NT2/D1 (cell line): ENCODE measurements at regions not wholly inside any gene's neighbourhood (a gene's known extent, or its start where the extent isn't known, plus 50 kb on each side); places are given as distances from the start of the nearest gene placed in this dataset.

Experiments
- DNase-seq: peaks from one replicate; pipeline ENCODE4 v3.0.0-alpha.2; 2011; ENCODE audit warnings: low read depth, low spot score
- H3K27me3 ChIP-seq: 2 replicates; pipeline ENCODE4 v1.6.0; 2011; ENCODE audit warnings: mild to moderate bottlenecking; ENCODE audit not compliant: insufficient read length, insufficient read depth
- H3K36me3 ChIP-seq: 2 replicates; pipeline ENCODE4 v1.6.1; 2011; ENCODE audit warnings: mild to moderate bottlenecking, low read length, mixed read lengths; ENCODE audit not compliant: insufficient read depth, insufficient read length
- H3K4me1 ChIP-seq: 2 replicates; pipeline ENCODE4 v1.5.1; 2011; ENCODE audit not compliant: insufficient read depth, insufficient read length
- H3K4me3 ChIP-seq: 2 replicates; pipeline ENCODE4 v1.5.1; 2011; ENCODE audit warnings: low read depth; ENCODE audit not compliant: insufficient read length
- H3K9ac ChIP-seq: 2 replicates; pipeline ENCODE4 v1.6.0; 2011; ENCODE audit warnings: low read depth; ENCODE audit not compliant: insufficient read length
- H3K9me3 ChIP-seq: 2 replicates; pipeline ENCODE4 v1.5.1; 2011; ENCODE audit warnings: mild to moderate bottlenecking, low read length; ENCODE audit not compliant: insufficient read depth
- SUZ12 ChIP-seq: IDR thresholded peaks from 2 replicates; pipeline ENCODE4 v1.6.1; 2011; ENCODE audit not compliant: insufficient read length, insufficient read depth; ENCODE audit errors: extremely low read depth
- YY1 ChIP-seq: IDR thresholded peaks from 2 replicates; pipeline ENCODE4 v1.6.1; 2011; ENCODE audit not compliant: insufficient read length, insufficient read depth
- ZNF274 ChIP-seq: IDR thresholded peaks from 2 replicates; pipeline ENCODE4 v1.6.1; 2011; ENCODE audit warnings: mild to moderate bottlenecking, low read depth, low read length

DNA sequence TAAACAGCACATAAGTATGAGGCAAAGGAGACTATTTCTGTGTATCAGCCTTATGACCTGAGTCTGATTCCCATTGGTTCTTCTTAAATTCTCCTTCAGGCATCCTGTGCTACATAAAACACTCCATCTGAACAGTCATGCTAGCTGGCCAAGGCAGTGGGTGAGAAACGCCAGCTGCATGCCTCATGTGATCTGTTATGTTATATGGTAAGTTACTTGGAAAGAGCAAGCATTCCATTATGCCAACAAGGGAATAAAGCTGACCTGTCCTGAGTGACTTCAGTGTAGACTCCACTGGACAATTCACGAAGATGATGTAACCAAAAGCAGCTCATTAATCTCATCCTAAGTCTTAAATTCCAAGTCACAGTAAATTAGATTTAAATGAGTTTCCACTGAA is 216.5 kb upstream of the FN1 start:
- no peaks in the 10 kb centered on the region for H3K36me3 ChIP-seq
- no peak overlapping the region for H3K4me3 ChIP-seq
- H3K9ac ChIP-seq, result no peak overlapping the region
- H3K27me3 ChIP-seq, result no peaks in the 10 kb centered on the region
- no peak for DNase-seq
- no peaks in the 10 kb centered on the region for H3K9me3 ChIP-seq
- H3K4me1 ChIP-seq, result peaks cover 4% of the 10 kb centered on the region
- TF ChIP-seq ZNF274 (no peak), YY1 (no peak), SUZ12 (no peak)

DNA sequence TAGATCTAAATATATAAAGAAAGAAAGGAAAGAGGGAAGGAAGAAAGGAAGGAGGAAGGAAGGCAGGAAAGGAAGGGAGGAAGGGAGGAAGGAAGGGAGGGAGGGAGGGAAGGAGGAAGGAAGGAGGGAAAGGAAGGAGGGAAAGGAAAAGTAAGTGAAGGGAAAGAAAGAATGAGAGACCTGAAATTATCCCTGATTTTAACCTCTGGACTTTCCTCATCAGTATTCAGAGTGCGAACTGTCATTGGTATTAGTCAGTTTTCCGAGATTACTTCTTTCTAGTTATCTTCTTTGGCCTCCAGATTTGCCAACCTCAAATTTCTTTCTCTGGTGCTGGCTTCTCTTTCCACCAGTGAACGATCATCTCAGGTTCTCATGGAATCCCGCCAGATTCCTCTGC is 215.5 kb upstream of the FN1 start:
- TF ChIP-seq ZNF274 (no peak), SUZ12 (no peak), YY1 (no peak)
- Histone ChIP-seq H3K36me3 (no peaks in the 10 kb centered on the region), H3K9ac (no peak overlapping the region), H3K27me3 (no peaks in the 10 kb centered on the region), H3K9me3 (no peaks in the 10 kb centered on the region), H3K4me1 (peaks cover 4% of the 10 kb centered on the region), H3K4me3 (no peak overlapping the region)
- no peak for DNase-seq

DNA sequence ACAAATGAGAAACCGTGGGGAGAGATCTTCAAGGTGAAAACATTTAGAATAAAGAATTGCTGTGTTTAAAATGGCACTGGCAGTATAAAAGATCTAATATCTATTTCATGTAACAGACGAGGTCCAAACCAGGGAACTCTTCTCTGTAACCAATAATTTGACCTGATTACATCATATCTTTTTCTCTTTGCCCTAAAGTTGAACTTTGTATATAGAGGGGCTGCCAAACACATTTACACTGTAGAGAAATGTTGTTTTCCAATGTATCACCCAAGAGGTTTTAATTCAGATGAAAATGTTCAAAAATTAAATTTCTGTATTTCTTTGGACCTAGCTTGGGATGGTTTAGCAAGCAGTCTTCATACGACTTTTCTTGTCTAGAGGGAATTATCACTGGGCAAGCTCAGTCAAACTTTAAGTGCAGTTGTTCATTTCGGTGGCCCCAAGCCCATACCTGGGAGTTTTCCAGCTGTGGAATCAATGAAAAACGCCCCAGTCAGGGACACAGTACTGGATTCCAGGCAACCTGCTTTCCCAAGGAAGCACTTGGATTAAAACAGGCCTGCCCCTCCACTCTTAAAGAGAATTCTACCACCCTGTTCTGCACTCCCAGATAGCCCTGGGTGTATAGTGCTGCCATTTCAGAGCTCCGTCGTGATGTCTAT is 208.5 kb upstream of the FN1 start:
- Histone ChIP-seq H3K4me3 (no peak overlapping the region), H3K9me3 (no peaks in the 10 kb centered on the region), H3K9ac (no peak overlapping the region), H3K4me1 (no peaks in the 10 kb centered on the region), H3K36me3 (no peaks in the 10 kb centered on the region), H3K27me3 (no peaks in the 10 kb centered on the region)
- no peak for DNase-seq
- TF ChIP-seq YY1 (no peak), ZNF274 (no peak), SUZ12 (no peak)

DNA sequence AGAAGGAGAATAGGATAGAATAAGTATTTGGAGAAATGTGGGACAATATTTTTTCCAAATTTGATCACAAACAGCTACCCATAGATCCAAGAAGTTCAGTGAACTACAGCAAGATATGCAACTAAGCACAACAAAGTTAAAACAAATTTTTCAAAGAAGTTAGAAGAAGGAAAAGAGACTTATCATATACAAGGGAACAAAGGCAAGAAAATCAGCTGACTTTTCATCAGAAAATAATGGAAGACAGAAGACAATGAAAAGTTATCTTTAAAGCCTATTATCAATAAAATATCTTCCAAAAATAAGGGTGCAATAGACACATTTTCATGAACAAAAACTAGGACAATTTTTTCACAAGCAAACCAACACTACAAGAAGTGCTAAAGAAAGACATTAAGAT is 202.8 kb upstream of the FN1 start:
- no peaks in the 10 kb centered on the region for H3K36me3 ChIP-seq
- H3K9me3 ChIP-seq, result peaks cover 23% of the 10 kb centered on the region
- no peak overlapping the region for H3K4me3 ChIP-seq
- no peak for TF ChIP-seq YY1
- no peak for TF ChIP-seq SUZ12
- TF ChIP-seq ZNF274, result no peak
- H3K27me3 ChIP-seq, result no peaks in the 10 kb centered on the region
- no peak overlapping the region for H3K9ac ChIP-seq
- DNase-seq, result no peak
- no peaks in the 10 kb centered on the region for H3K4me1 ChIP-seq

DNA sequence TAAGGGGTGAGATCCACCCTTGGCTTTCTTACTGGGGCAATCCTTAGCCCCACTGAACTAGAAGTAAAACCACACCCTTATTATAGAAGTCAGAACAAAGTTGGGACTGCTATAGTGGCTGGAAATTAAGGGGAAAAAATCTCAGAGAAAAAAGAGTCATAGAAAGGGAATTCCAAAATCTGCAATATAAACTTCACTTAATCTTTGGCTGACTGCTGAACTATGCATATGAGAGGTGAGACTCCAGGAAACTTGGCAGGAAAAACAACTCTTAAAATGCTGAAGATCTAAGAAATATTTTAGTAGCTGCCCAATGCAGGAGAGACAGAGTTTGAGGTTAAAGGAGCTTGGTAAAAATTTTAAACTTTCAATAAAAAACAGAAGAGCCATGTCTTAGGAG is 201.8 kb upstream of the FN1 start:
- Histone ChIP-seq H3K9ac (no peak overlapping the region), H3K9me3 (peaks cover 31% of the 10 kb centered on the region), H3K36me3 (no peaks in the 10 kb centered on the region), H3K27me3 (no peaks in the 10 kb centered on the region), H3K4me3 (no peak overlapping the region), H3K4me1 (no peaks in the 10 kb centered on the region)
- DNase-seq, result no peak
- no peak for TF ChIP-seq YY1
- TF ChIP-seq ZNF274, result no peak
- no peak for TF ChIP-seq SUZ12

DNA sequence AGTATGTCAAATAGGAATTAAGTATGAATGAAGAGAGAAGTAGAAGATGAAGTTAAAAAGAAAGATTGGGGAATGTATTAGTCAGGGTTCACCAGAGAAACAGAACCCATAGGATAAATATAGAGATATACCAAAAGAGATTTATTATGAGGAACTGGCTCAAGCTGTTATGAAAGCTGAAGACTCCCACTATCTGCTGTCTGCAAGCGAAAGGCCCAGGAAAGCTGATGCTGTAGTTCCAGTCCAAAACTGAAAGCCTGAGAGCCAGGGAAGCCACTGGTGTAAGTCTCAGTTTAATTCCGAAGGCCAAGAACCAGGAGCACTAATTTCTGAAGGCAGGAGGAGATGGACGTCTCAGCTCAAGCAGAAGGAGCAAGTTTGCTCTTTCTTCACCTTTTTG is 200.9 kb upstream of the FN1 start:
- DNase-seq, result no peak
- Histone ChIP-seq H3K9me3 (peaks cover 31% of the 10 kb centered on the region), H3K27me3 (no peaks in the 10 kb centered on the region), H3K4me1 (no peaks in the 10 kb centered on the region), H3K9ac (no peak overlapping the region), H3K4me3 (no peak overlapping the region), H3K36me3 (no peaks in the 10 kb centered on the region)
- TF ChIP-seq YY1 (no peak), ZNF274 (no peak)

DNA sequence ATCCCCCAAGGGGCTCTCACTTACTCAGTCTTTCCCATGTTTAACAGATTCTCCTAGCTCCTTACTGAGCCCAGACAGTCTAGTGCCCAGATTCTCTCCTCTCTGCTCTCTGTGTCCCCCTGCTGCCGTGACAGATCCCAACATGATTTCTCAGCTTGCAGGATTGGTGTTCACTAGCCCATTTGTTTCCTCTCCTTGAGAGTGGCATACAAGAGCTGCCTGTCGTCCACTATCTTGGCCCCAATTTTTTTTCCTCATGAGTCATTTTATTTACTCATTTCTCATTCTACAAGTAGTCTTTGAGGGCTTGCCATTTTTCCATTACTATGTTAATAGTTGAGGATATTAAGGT is 199.9 kb upstream of the FN1 start:
- DNase-seq, result no peak

More for the DNA sequence above, 199.9 kb upstream of the FN1 start:
- TF ChIP-seq ZNF274 (no peak), SUZ12 (no peak)
- Histone ChIP-seq H3K27me3 (no peaks in the 10 kb centered on the region), H3K36me3 (no peaks in the 10 kb centered on the region), H3K9ac (no peak overlapping the region), H3K4me3 (no peak overlapping the region), H3K9me3 (peaks cover 31% of the 10 kb centered on the region), H3K4me1 (no peaks in the 10 kb centered on the region)
